ENCODE measurements at regions not wholly inside any gene's neighbourhood (a gene's known extent, or its start where the extent isn't known, plus 50 kb on each side); places are given as distances from the start of the nearest gene placed in this dataset.

DNA sequence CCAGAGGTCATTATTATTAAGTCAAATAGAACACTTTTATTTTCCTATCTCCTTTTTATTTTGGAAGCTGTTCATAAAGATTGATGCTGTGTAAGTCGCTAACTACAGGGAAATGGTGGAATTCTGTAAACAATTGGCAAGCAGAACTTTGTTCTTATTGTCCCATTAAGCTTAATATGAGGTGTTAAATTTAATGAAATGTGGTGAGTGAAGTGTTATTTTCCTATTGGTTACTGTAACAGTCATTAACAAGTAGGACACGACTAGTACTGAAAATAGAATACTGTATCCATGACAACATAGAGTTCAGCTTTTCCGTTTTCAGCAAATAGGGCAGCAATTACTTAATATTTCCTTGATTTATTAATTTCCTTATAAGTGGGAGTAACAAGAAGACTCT, 279.1 kb upstream of the ZEB2 start:
- Histone ChIP-seq H3K4me1 (ENCODE audit: insufficient read depth, low read length) (no peaks in the 10 kb centered on the region), H3K27me3 (ENCODE audit: insufficient read depth, low read length) (no peaks in the 10 kb centered on the region), H3K79me2 (ENCODE audit: insufficient read depth, low read length) (no peaks in the 10 kb centered on the region), H3K9ac (ENCODE audit: extremely low read depth, insufficient read length, low read length) (no peak overlapping the region), H2BK20ac (ENCODE audit: low read depth, low read length, poor library complexity, severe bottlenecking) (no peak overlapping the region), H3T11ph (ENCODE audit: low read length) (no peak overlapping the region), H3K79me1 (ENCODE audit: insufficient read depth, low read depth, low read length, poor library complexity, severe bottlenecking) (no peaks in the 10 kb centered on the region), H3K4ac (ENCODE audit: low read depth, low read length) (no peak overlapping the region), H3K23me2 (ENCODE audit: insufficient read length, low read depth, low read length, poor library complexity, severe bottlenecking) (no peaks in the 10 kb centered on the region), H3K14ac (ENCODE audit: insufficient read depth, low read length) (no peak overlapping the region), H4K20me1 (ENCODE audit: control insufficient read depth, insufficient read depth, insufficient read length) (no peaks in the 10 kb centered on the region), H3K18ac (ENCODE audit: insufficient read length, low read depth, low read length) (no peak overlapping the region), H2BK120ac (ENCODE audit: low read depth, low read length, poor library complexity, severe bottlenecking) (no peak overlapping the region), H2BK15ac (ENCODE audit: low read depth, low read length) (no peak overlapping the region), H2BK5ac (ENCODE audit: insufficient read length, low read length) (no peak overlapping the region), H2BK12ac (ENCODE audit: insufficient read length, low read depth, low read length) (no peak overlapping the region), H3K4me2 (ENCODE audit: insufficient read depth, insufficient read length, low read length) (no peak overlapping the region), H4K91ac (ENCODE audit: insufficient read length, low read depth, low read length) (no peak overlapping the region), H4K8ac (replicated peaks; ENCODE audit: insufficient read length, low read depth, low read length) (no peak overlapping the region), H2AFZ (ENCODE audit: low read length) (no peak overlapping the region), H4K5ac (ENCODE audit: insufficient read length, low read depth, low read length) (no peak overlapping the region), H3K27ac (ENCODE audit: insufficient read length, low read depth, low read length) (no peak overlapping the region), H2AK5ac (ENCODE audit: insufficient read length, low read length) (no peak overlapping the region), H3K9me3 (ENCODE audit: control insufficient read depth, low read depth, low read length) (no peaks in the 10 kb centered on the region), H3K23ac (ENCODE audit: insufficient read length, low read depth, low read length) (no peak overlapping the region), H3K56ac (ENCODE audit: insufficient read length, low read depth, low read length) (no peak overlapping the region)
- TF ChIP-seq, protein P1, sequence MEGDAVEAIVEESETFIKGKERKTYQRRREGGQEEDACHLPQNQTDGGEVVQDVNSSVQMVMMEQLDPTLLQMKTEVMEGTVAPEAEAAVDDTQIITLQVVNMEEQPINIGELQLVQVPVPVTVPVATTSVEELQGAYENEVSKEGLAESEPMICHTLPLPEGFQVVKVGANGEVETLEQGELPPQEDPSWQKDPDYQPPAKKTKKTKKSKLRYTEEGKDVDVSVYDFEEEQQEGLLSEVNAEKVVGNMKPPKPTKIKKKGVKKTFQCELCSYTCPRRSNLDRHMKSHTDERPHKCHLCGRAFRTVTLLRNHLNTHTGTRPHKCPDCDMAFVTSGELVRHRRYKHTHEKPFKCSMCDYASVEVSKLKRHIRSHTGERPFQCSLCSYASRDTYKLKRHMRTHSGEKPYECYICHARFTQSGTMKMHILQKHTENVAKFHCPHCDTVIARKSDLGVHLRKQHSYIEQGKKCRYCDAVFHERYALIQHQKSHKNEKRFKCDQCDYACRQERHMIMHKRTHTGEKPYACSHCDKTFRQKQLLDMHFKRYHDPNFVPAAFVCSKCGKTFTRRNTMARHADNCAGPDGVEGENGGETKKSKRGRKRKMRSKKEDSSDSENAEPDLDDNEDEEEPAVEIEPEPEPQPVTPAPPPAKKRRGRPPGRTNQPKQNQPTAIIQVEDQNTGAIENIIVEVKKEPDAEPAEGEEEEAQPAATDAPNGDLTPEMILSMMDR (conservative IDR thresholded peaks at IDR 0.05): no peak
- no CpG with 5 or more reads among the region's 3 CpGs for WGBS (ENCODE audit: extremely low coverage, insufficient read length, low lambda C conversion rate)
- Mint-ChIP-seq H3K9me3 (no peaks in the 10 kb centered on the region), H3K4me3 (no peak overlapping the region), H3K27ac (no peak overlapping the region), H3K4me1 (peaks cover 0 to 7% of the 10 kb centered on the region in 2 experiments; a peak in 1 of 4 replicates), H3K36me3 (ENCODE audit: insufficient read depth in 1 of 3, low read depth in 3 of 3) (no peaks in the 10 kb centered on the region), H3K27me3 (ENCODE audit: low read depth) (no peaks in the 10 kb centered on the region)
- DNase-seq: no peak
